BJ (cell line): ENCODE measurements at regions not wholly inside any gene's neighbourhood (a gene's known extent, or its start where the extent isn't known, plus 50 kb on each side); places are given as distances from the start of the nearest gene placed in this dataset.

Source experiments
- CTCF ChIA-PET: fragments of 350-600 bp; formaldehyde crosslinking; extraction: SDS; loops from one replicate; lab custom pipeline; 2021; ENCODE audit warnings: antibody characterized with exemption, inconsistent platforms; lab: Yijun Ruan, JAX
- POLR2A ChIA-PET: fragments of 300-600 bp; sonication (Branson Sonifier 250); formaldehyde crosslinking; extraction: SDS; loops from one replicate; lab custom pipeline; 2021; ENCODE audit warnings: antibody characterized with exemption; lab: Charles Lee
- DNase-seq: peaks from one replicate; pipeline ENCODE4 v3.0.0-alpha.2; 2011; ENCODE audit warnings: low read depth
- H3K27me3 ChIP-seq: 2 replicates; pipeline ENCODE4 v1.6.0; 2011; ENCODE audit warnings: low read length; ENCODE audit not compliant: control insufficient read depth, insufficient read depth
- H3K36me3 ChIP-seq: 2 replicates; pipeline ENCODE4 v1.5.1; 2011; ENCODE audit warnings: low read length; ENCODE audit not compliant: control insufficient read depth, insufficient read depth
- H3K4me3 ChIP-seq: 2 replicates; pipeline ENCODE4 v1.5.1; 2011; ENCODE audit warnings: low read depth, mild to moderate bottlenecking, control low read depth, low read length
- CTCF ChIP-seq: IDR thresholded peaks from 2 replicates; pipeline ENCODE4 v1.5.1; 2011; ENCODE audit warnings: low read depth, mild to moderate bottlenecking, control low read depth, inconsistent platforms, low read length, moderate library complexity; ENCODE audit not compliant: insufficient read depth

GRCh38 chr2:146532009-146532408, 1312.8 kb upstream of the ACVR2A start:
- H3K36me3 ChIP-seq = no peaks in the 10 kb centered on the region
- POLR2A ChIA-PET = no interaction called here
- CTCF ChIA-PET = interaction anchor here (1.4 kb wide), 1 partner anchor 9 kb away, joined by 4 read pairs; no protein-coding TSS in a partner anchor
- no peaks in the 10 kb centered on the region for H3K27me3 ChIP-seq
- TF ChIP-seq CTCF = no peak
- H3K4me3 ChIP-seq = no peak overlapping the region
- DNase-seq = no peak

GRCh38 chr2:146530886-146531285, 1313.9 kb upstream of the ACVR2A start:
- no peak for TF ChIP-seq CTCF
- Histone ChIP-seq H3K4me3 (no peak overlapping the region), H3K27me3 (no peaks in the 10 kb centered on the region), H3K36me3 (no peaks in the 10 kb centered on the region)
- ChIA-PET POLR2A (no interaction called here), CTCF (no interaction called here)
- no peak for DNase-seq

GRCh38 chr2:146527166-146527565, 1317.7 kb upstream of the ACVR2A start:
- Histone ChIP-seq H3K36me3 (no peaks in the 10 kb centered on the region), H3K4me3 (no peak overlapping the region), H3K27me3 (no peaks in the 10 kb centered on the region)
- ChIA-PET CTCF (no interaction called here), POLR2A (no interaction called here)
- DNase-seq = peak; percentile 29
- no peak for TF ChIP-seq CTCF

- Histone ChIP-seq H3K36me3 (no peaks in the 10 kb centered on the region), H3K4me3 (no peak overlapping the region), H3K27me3 (no peaks in the 10 kb centered on the region)
- no peak for DNase-seq
- ChIA-PET CTCF (interaction anchor here (0.6 to 1.3 kb wide), 7 partner anchors 9 to 361 kb away, joined by 3 to 6 read pairs (median 4); no protein-coding TSS in a partner anchor), POLR2A (no interaction called here)
- TF ChIP-seq CTCF = peak; percentile 27; the same call in 1 of the 2 replicates
These were observed 1321.6 kb upstream of the ACVR2A start for GRCh38 chr2:146523196-146523595.

GRCh38 chr2:146506851-146507250, 1338.0 kb upstream of the ACVR2A start:
- DNase-seq = no peak
- no peaks in the 10 kb centered on the region for H3K27me3 ChIP-seq
- no peak overlapping the region for H3K4me3 ChIP-seq
- no peaks in the 10 kb centered on the region for H3K36me3 ChIP-seq
- POLR2A ChIA-PET = no interaction called here
- TF ChIP-seq CTCF = no peak
- CTCF ChIA-PET = no interaction called here
